Thoracic aorta (tissue), 2 donors: ENCODE measurements at regions not wholly inside any gene's neighbourhood (a gene's known extent, or its start where the extent isn't known, plus 50 kb on each side); places are given as distances from the start of the nearest gene placed in this dataset.

Experiments used
- ATAC-seq: fragments of 150-250 bp; one replicate; pipeline ENCODE4 v1.8.0; 2017; ENCODE audit warnings: low read depth; ENCODE audit not compliant: insufficient number of reproducible peaks, low FRiP score
- DNase-seq: peaks from one replicate; pipeline ENCODE4 v3.0.0-alpha.2; 2020; ENCODE audit warnings: low spot score
- H3K27ac ChIP-seq, 2 donors: fragments of 200-600 bp; sonication (generic); 1 replicate in 1 of 2; 2 replicates in 1 of 2; pipeline ENCODE4 v1.5.1; 2016; ENCODE audit warnings: mild to moderate bottlenecking in 2 of 2, moderate library complexity in 2 of 2
- H3K27me3 ChIP-seq: fragments of 200-600 bp; sonication (generic); replicated peaks from 2 replicates; pipeline ENCODE4 v1.6.0; 2016; ENCODE audit warnings: mild to moderate bottlenecking; ENCODE audit not compliant: insufficient read depth
- H3K36me3 ChIP-seq: fragments of 200-600 bp; sonication (generic); one replicate; pipeline ENCODE4 v1.5.1; 2016
- H3K4me1 ChIP-seq, 2 donors: fragments of 200-600 bp; sonication (generic); 1 replicate in 1 of 2; 2 replicates in 1 of 2; pipeline versions ENCODE4 v1.5.1 to v1.6.0; 2016; ENCODE audit warnings: low read depth in 2 of 2, mild to moderate bottlenecking in 1 of 2; ENCODE audit not compliant: control insufficient read depth in 1 of 2
- H3K4me3 ChIP-seq: fragments of 200-600 bp; sonication (generic); 2 replicates; pipeline ENCODE4 v1.5.1; 2016; ENCODE audit warnings: mild to moderate bottlenecking
- H3K9me3 ChIP-seq: fragments of 200-600 bp; sonication (generic); 2 replicates; pipeline ENCODE4 v1.5.1; 2016
- TF ChIP-seq, protein P1 (sequence below): fragments of 200-600 bp; sonication (generic); IDR thresholded peaks from one replicate; pipeline ENCODE4 v1.5.1; 2019; ENCODE audit warnings: antibody characterized with exemption

DNA sequence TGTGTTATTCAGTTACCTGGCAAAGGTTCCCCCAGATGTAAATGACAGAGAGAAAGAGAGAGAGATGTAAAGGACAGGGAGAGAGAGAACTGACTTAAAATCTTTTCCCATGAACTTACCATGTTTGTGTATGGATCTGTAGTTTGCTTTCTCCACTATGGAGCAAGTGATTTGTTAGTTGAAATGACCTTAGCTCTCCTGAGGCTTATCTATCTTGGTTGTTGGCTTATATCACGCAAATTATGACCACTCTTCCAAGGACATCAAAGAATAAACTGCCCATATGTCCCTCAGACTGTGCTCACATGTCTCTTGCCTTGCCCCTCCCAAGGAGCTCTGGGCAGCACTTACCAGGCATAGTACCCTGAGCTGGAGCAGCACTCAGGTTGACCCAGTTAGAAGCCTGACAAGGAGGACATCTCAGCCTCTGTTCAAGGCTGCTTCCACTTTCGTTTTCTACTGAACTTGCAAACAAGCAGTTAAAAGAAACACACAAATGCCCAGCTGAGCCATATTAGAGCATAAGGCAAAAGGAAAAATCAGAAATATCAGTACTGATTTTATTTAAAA lies 95.3 kb upstream of the RCN1 start:
- Histone ChIP-seq H3K27me3 (no peaks in the 10 kb centered on the region), H3K36me3 (no peaks in the 10 kb centered on the region), H3K4me1 (peaks cover 0 to 6% of the 10 kb centered on the region in 2 donors), H3K9me3 (no peaks in the 10 kb centered on the region), H3K27ac (no peak overlapping the region), H3K4me3 (no peak overlapping the region)
- TF ChIP-seq, protein P1, sequence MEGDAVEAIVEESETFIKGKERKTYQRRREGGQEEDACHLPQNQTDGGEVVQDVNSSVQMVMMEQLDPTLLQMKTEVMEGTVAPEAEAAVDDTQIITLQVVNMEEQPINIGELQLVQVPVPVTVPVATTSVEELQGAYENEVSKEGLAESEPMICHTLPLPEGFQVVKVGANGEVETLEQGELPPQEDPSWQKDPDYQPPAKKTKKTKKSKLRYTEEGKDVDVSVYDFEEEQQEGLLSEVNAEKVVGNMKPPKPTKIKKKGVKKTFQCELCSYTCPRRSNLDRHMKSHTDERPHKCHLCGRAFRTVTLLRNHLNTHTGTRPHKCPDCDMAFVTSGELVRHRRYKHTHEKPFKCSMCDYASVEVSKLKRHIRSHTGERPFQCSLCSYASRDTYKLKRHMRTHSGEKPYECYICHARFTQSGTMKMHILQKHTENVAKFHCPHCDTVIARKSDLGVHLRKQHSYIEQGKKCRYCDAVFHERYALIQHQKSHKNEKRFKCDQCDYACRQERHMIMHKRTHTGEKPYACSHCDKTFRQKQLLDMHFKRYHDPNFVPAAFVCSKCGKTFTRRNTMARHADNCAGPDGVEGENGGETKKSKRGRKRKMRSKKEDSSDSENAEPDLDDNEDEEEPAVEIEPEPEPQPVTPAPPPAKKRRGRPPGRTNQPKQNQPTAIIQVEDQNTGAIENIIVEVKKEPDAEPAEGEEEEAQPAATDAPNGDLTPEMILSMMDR: no peak
- no peak for DNase-seq
- ATAC-seq: no peak

DNA sequence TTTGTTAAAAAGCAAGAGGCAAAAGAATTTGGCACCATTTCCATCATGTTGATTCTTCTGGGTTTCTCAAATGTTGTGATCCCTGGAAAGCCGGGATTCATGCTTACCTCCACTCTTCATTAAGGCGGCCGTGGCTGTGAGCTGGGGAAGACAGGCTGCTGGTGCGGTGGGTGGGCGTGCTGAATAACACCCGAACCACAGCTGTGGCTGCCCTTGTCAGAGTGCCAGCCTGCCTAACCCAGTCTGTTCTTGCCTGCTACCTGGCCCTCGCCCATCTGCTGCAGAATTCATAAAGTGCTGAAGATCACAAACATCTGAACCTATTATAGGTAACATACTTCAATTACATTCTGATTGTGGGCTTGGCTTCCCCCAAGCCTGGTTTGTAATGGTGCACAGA lies 95.8 kb upstream of the RCN1 start:
- DNase-seq (no peak), ATAC-seq (no peak)
- H3K27ac ChIP-seq: no peak overlapping the region
- H3K36me3 ChIP-seq: no peaks in the 10 kb centered on the region
- H3K4me3 ChIP-seq: no peak overlapping the region
- TF ChIP-seq, protein P1: no peak
- H3K27me3 ChIP-seq: no peaks in the 10 kb centered on the region
- H3K9me3 ChIP-seq: no peaks in the 10 kb centered on the region
- peaks cover 0 to 6% of the 10 kb centered on the region in 2 donors for H3K4me1 ChIP-seq

DNA sequence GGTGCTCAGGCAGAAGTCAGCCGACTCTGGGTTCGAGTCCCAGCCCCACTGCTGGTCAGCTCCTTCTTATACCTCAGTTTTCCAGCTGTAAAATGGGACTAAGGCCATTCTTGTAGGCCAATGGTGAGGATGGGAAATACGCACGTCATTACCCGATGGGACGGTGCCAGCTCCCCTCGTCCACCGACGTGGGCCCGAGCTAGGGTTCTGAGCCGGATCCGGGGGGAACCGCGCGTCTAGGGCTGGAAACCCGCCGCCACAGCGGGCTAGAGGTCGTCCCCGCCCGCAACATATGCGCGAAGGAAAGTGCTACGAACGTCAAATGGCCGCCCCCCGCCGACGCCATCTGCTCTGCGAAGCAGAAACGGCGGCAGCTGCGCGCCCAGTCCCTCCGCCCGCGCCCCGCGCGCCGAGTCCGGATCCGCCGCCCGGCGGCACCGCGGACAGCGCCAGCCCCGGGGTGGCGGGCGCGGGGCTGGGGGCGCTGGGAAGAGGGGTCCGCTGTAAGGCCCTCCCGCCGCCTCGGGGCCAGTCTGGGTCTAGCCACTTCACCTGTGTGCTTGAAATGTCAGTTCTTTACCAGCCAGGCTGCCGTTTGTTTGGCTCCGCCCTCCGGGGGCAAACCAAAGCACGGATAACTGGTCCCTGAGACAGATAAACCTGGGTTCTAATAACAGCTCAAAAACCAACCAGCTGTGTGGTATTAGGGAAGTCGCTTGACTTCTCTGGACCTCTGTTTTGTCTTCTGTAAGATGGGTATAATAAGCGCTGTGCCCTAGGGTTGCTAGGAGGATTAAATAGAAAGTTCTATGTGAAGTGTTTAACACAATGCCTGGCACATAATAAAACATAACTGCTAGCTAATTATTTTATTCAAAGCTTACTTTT lies 103.5 kb upstream of the RCN1 start:
- no peaks in the 10 kb centered on the region for H3K27me3 ChIP-seq
- TF ChIP-seq, protein P1: no peak
- H3K36me3 ChIP-seq: no peaks in the 10 kb centered on the region
- ATAC-seq: no peak
- no peaks in the 10 kb centered on the region for H3K4me1 ChIP-seq
- no peak overlapping the region for H3K4me3 ChIP-seq
- DNase-seq: no peak
- H3K27ac ChIP-seq: no peak overlapping the region
- no peaks in the 10 kb centered on the region for H3K9me3 ChIP-seq

DNA sequence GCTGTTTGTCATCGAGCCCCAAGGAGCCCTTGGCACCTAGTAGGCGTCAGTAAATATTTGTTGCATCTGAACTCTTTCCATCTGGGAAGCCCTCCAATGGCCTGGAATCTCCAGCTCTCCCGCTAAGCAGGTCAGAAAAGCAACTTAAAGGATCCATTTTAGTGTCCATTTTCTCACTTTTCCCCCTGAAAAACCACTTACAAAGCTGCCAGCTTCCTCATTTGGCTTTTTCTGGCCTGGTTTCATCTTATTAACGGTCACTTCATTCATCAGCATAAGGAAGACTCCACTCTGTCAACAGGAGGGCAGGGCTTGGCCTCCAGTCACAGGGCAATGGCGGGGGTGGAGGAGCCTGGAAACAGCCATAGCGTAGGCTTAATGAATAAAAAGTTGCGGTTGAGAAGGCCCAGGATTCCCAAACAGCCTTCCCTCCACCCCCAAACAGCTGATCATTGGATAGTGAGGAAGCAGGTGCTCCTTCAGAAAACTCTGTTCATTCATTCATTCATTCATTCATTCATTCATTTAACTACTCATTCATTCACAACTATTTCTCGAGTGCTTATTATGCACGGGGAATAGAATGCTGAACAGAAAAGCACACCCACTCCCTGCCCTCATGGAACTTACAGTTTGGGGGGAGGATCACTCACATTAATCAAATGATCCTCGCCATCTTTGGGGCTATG lies 104.5 kb upstream of the RCN1 start:
- Histone ChIP-seq H3K36me3 (no peaks in the 10 kb centered on the region), H3K4me3 (no peak overlapping the region), H3K9me3 (no peaks in the 10 kb centered on the region), H3K27me3 (no peaks in the 10 kb centered on the region), H3K4me1 (no peaks in the 10 kb centered on the region), H3K27ac (no peak overlapping the region)
- TF ChIP-seq, protein P1: no peak
- no peak for ATAC-seq
- DNase-seq: no peak

DNA sequence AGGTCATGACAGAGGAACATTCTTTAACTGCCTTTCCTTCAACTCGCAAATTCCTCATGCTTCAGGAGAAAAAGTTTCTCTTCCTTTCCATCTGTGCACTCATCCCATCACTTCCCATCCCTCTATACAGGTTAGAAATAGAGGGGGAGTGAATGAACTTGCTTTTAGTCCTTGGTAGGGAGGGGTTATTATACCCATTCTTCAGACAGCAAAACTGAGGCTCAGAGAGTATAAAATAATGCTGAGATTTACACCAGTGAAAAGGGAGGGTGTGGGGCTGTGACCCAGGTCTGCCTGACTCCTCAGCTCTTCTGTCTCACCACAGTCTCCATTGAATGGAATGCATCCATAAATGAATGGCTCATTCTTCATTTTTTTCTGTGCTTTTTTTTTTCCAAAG lies 109.4 kb upstream of the RCN1 start:
- no peak for ATAC-seq
- TF ChIP-seq, protein P1: no peak
- Histone ChIP-seq H3K4me3 (no peak overlapping the region), H3K36me3 (no peaks in the 10 kb centered on the region), H3K9me3 (no peaks in the 10 kb centered on the region), H3K27me3 (no peaks in the 10 kb centered on the region), H3K27ac (no peak overlapping the region), H3K4me1 (no peaks in the 10 kb centered on the region)
- no peak for DNase-seq
